ENCODE measurements at regions not wholly inside any gene's neighbourhood (a gene's known extent, or its start where the extent isn't known, plus 50 kb on each side); places are given as distances from the start of the nearest gene placed in this dataset.

DNA sequence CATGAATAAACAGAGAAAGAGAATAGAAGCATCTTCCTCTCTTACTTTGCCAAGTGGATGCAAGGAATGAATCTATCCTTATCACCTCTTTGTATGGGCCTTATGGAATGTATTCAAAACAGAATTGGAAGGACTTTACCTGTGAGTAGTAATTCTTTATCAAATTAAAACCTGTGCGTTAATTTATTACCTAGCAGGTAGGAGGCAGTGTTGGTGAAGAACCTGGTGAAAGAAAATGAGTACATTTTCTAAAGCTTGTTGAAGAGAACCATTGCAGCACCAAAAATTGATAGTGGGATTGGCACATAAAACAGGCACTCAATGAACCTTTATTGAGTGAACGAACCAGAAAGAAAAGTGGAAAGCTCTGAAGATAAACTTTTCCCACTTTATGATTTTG, 1302.1 kb upstream of the CELF4 start:
- TF ChIP-seq, protein P1, sequence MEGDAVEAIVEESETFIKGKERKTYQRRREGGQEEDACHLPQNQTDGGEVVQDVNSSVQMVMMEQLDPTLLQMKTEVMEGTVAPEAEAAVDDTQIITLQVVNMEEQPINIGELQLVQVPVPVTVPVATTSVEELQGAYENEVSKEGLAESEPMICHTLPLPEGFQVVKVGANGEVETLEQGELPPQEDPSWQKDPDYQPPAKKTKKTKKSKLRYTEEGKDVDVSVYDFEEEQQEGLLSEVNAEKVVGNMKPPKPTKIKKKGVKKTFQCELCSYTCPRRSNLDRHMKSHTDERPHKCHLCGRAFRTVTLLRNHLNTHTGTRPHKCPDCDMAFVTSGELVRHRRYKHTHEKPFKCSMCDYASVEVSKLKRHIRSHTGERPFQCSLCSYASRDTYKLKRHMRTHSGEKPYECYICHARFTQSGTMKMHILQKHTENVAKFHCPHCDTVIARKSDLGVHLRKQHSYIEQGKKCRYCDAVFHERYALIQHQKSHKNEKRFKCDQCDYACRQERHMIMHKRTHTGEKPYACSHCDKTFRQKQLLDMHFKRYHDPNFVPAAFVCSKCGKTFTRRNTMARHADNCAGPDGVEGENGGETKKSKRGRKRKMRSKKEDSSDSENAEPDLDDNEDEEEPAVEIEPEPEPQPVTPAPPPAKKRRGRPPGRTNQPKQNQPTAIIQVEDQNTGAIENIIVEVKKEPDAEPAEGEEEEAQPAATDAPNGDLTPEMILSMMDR (IDR thresholded peaks at IDR 0.05; ENCODE audit: insufficient read depth, low read length, poor library complexity, severe bottlenecking), result no peak
- TF ChIP-seq EZH2phosphoT487 (conservative IDR thresholded peaks at IDR 0.05; ENCODE audit: low read length), result no peak

Data from SU-DHL-6 (cell line).